ENCODE measurements at regions not wholly inside any gene's neighbourhood (a gene's known extent, or its start where the extent isn't known, plus 50 kb on each side); places are given as distances from the start of the nearest gene placed in this dataset.

GRCh38 chr1:82421782-82422181, 621.0 kb downstream of the ADGRL2 start:
- H2BK120ac ChIP-seq (ENCODE audit: low read depth, low read length), result no peak overlapping the region
- DNase-seq (no peak), ATAC-seq (ENCODE audit: low read depth) (no peak)
- intact Hi-C loops (cut with micrococcal nuclease), result no loop called here
- no peak overlapping the region for H2BK15ac ChIP-seq (ENCODE audit: low read depth, low read length)
- H3K18ac ChIP-seq (ENCODE audit: low read depth, low read length), result no peak overlapping the region
- no peaks in the 10 kb centered on the region for H3K9me1 ChIP-seq (ENCODE audit: insufficient read depth, low read length)
- H4K5ac ChIP-seq (ENCODE audit: low read depth, low read length), result no peak overlapping the region
- no peak overlapping the region for H3K4me2 ChIP-seq (ENCODE audit: low read depth, low read length)
- no peak overlapping the region for H3K56ac ChIP-seq (ENCODE audit: extremely low read depth, insufficient read depth, low read length)
- H4K8ac ChIP-seq (ENCODE audit: low read depth in 2 of 2, low read length in 2 of 2), result no peak overlapping the region
- no peak overlapping the region for H2BK20ac ChIP-seq (ENCODE audit: low read depth, low read length)
- ChIA-PET POLR2A (ENCODE audit: unreplicated experiment) (no interaction called here), CTCF (no interaction called here)
- in situ Hi-C loops (cut with MboI; ENCODE audit: low sequenced_read_pairs), result no loop called here
- no TSS peak for BruUV-seq (replicated peaks)
- H2AK9ac ChIP-seq (replicated peaks; ENCODE audit: low read depth, low read length, poor library complexity), result no peak overlapping the region
- no peaks in the 10 kb centered on the region for H3K4me1 ChIP-seq (ENCODE audit: control insufficient read depth, insufficient read depth, low read length)
- H3K36me3 ChIP-seq (ENCODE audit: control insufficient read depth, insufficient read depth, low read length), result no peaks in the 10 kb centered on the region
- no peak overlapping the region for H3K4ac ChIP-seq (ENCODE audit: low read depth, low read length)
- no peak overlapping the region for H3K14ac ChIP-seq (replicated peaks; ENCODE audit: low read depth, low read length)
- H2AFZ ChIP-seq (replicated peaks; ENCODE audit: low read length, poor library complexity), result no peak overlapping the region
- no peak overlapping the region for H3K27ac ChIP-seq (ENCODE audit: insufficient read depth, low read length)
- no peaks in the 10 kb centered on the region for H4K20me1 ChIP-seq (ENCODE audit: insufficient read depth, low read length)
- H2AK5ac ChIP-seq (ENCODE audit: low read depth, low read length), result no peak overlapping the region
- H3K23ac ChIP-seq (ENCODE audit: low read depth, low read length), result no peak overlapping the region
- dilution Hi-C loops (cut with HindIII; ENCODE audit: low sequenced_read_pairs, unreplicated experiment), result no loop called here
- no peak for TF ChIP-seq MAZ (IDR thresholded peaks at IDR 0.05; ENCODE audit: borderline replicate concordance, low read depth, low read length)
- no peaks in the 10 kb centered on the region; the same call in 1 of the 2 replicates for H3K9me3 ChIP-seq (ENCODE audit: control insufficient read depth, insufficient read depth, low read length)
- no peak overlapping the region for H4K91ac ChIP-seq (ENCODE audit: insufficient read depth, low read depth, low read length)
- no CpG with 5 or more reads among the region's 2 CpGs for WGBS, 2 experiments (ENCODE audit: extremely low coverage in 2 of 2, insufficient read length in 1 of 2)
- H3K4me3 ChIP-seq (ENCODE audit: insufficient read depth, low read depth, low read length), result no peak overlapping the region
- no peak overlapping the region for H2BK5ac ChIP-seq (ENCODE audit: low read depth, low read length, poor library complexity, severe bottlenecking)
- H3K27me3 ChIP-seq (ENCODE audit: control insufficient read depth, insufficient read depth, low read length), result no peaks in the 10 kb centered on the region
- no peak overlapping the region for H3K9ac ChIP-seq (ENCODE audit: low read depth, low read length)
- H3K79me1 ChIP-seq (ENCODE audit: low read depth in 1 of 2, low read length in 2 of 2), result no peaks in the 10 kb centered on the region
